ENCODE measurements at regions not wholly inside any gene's neighbourhood (a gene's known extent, or its start where the extent isn't known, plus 50 kb on each side); places are given as distances from the start of the nearest gene placed in this dataset.

- ATAC-seq (no peak), FAIRE-seq (no peak)
- CTCF ChIA-PET, result no interaction called here
Observed at GRCh38 chr6:112835078-112835477, 487.9 kb downstream of the RFPL4B start.

GRCh38 chr6:112839525-112839961 is 492.4 kb downstream of the RFPL4B start:
- POLR2A ChIA-PET, result no interaction called here
- DNase-seq (ENCODE audit: low read depth in 1 of 2, low spot score in 1 of 2) (no peak), ATAC-seq (no peak), FAIRE-seq (no peak)
- Histone ChIP-seq H3K4me3 (no peak overlapping the region), H3K4me2 (no peak overlapping the region), H3K9me3 (no peaks in the 10 kb centered on the region), H3K4me1 (no peaks in the 10 kb centered on the region), H3K27ac (no peak overlapping the region)
- CTCF ChIA-PET, result no interaction called here
- TF ChIP-seq CHD4 (IDR thresholded peaks at IDR 0.05; ENCODE audit: borderline replicate concordance), result no peak
- TF ChIP-seq USF2 (IDR thresholded peaks at IDR 0.05), result no peak
- no peak for TF ChIP-seq HOXA7 (CRISPR knock-in tag; IDR thresholded peaks at IDR 0.05)
- no peak for TF ChIP-seq ZC3H11A (IDR thresholded peaks at IDR 0.05)
- no peak for TF ChIP-seq SREBF2 (IDR thresholded peaks at IDR 0.05)
- no peak for TF ChIP-seq CTCF (IDR thresholded peaks at IDR 0.05)
- TF ChIP-seq ELK1 (IDR thresholded peaks at IDR 0.05; ENCODE audit: low read depth, low read length), result no peak
- no peak for TF ChIP-seq CEBPB (IDR thresholded peaks at IDR 0.05)
- no peak for TF ChIP-seq RAD21 (conservative IDR thresholded peaks at IDR 0.05 in 1 of 2, IDR thresholded peaks at IDR 0.05 in 1 of 2)

More at GRCh38 chr6:112835078-112835477, 487.9 kb downstream of the RFPL4B start:
- POLR2A ChIA-PET, result no interaction called here
- no peak for DNase-seq (ENCODE audit: low read depth in 1 of 2, low spot score in 1 of 2)
- no peak for TF ChIP-seq SREBF2 (IDR thresholded peaks at IDR 0.05)
- TF ChIP-seq RNF2 (IDR thresholded peaks at IDR 0.05; ENCODE audit: borderline replicate concordance, low read depth), result no peak
- no peak for TF ChIP-seq NPAS2 (CRISPR knock-in tag; IDR thresholded peaks at IDR 0.05; ENCODE audit: borderline replicate concordance)
- TF ChIP-seq ZFP36 (IDR thresholded peaks at IDR 0.05; ENCODE audit: borderline replicate concordance, partially characterized antibody), result no peak
- no peak for TF ChIP-seq KDM5A (IDR thresholded peaks at IDR 0.05)
- no peak for TF ChIP-seq NR3C1 (IDR thresholded peaks at IDR 0.05)
- no peak overlapping the region for H3K4me2 ChIP-seq
- H3K4me1 ChIP-seq, result no peaks in the 10 kb centered on the region
- WGBS (ENCODE audit: missing lambda C conversion rate), result 42% methylated on average over 3 of the region's 3 CpGs
- no peaks in the 10 kb centered on the region for H3K9me3 ChIP-seq
- H3K27ac ChIP-seq, result no peak overlapping the region
- no peak overlapping the region for H3K4me3 ChIP-seq

GRCh38 chr6:112841553-112842329 is 494.6 kb downstream of the RFPL4B start:
- WGBS (ENCODE audit: missing lambda C conversion rate), result 59% methylated on average over 4 of the region's 4 CpGs
- H3K4me1 ChIP-seq, result no peaks in the 10 kb centered on the region
- POLR2A ChIA-PET, result no interaction called here
- H3K4me2 ChIP-seq, result no peak overlapping the region
- TF ChIP-seq MYC (IDR thresholded peaks at IDR 0.05; ENCODE audit: borderline replicate concordance, low read length), result no peak
- no peak for TF ChIP-seq CHD2 (IDR thresholded peaks at IDR 0.05; ENCODE audit: low read length, partially characterized antibody)
- no peak for TF ChIP-seq RAD21 (conservative IDR thresholded peaks at IDR 0.05 in 1 of 2, IDR thresholded peaks at IDR 0.05 in 1 of 2)
- no peak for TF ChIP-seq HOXB13 (CRISPR knock-in tag; IDR thresholded peaks at IDR 0.05; ENCODE audit: low read depth)
- no peak for TF ChIP-seq CBX2 (IDR thresholded peaks at IDR 0.05; ENCODE audit: borderline replicate concordance, low read depth)
- no peak for TF ChIP-seq CBX8 (IDR thresholded peaks at IDR 0.05)
- TF ChIP-seq HOXB5 (CRISPR knock-in tag; IDR thresholded peaks at IDR 0.05), result no peak
- no peak for TF ChIP-seq E2F6 (IDR thresholded peaks at IDR 0.05; ENCODE audit: borderline replicate concordance, low read depth)
- TF ChIP-seq ATOH8 (CRISPR knock-in tag; IDR thresholded peaks at IDR 0.05; ENCODE audit: low read depth), result no peak
- TF ChIP-seq CEBPB (IDR thresholded peaks at IDR 0.05), result no peak
- no peak for TF ChIP-seq RNF2 (IDR thresholded peaks at IDR 0.05; ENCODE audit: borderline replicate concordance, low read depth)
- no peak for TF ChIP-seq ZSCAN20 (CRISPR knock-in tag; IDR thresholded peaks at IDR 0.05)
- TF ChIP-seq POLR2AphosphoS2 (conservative IDR thresholded peaks at IDR 0.05; ENCODE audit: low read length), result no peak
- TF ChIP-seq EHF (CRISPR knock-in tag; IDR thresholded peaks at IDR 0.05), result no peak
- TF ChIP-seq ZC3H11A (IDR thresholded peaks at IDR 0.05), result no peak
- no peak for TF ChIP-seq ZFP36 (IDR thresholded peaks at IDR 0.05; ENCODE audit: borderline replicate concordance, partially characterized antibody)
- CTCF ChIA-PET, result no interaction called here
- H3K4me3 ChIP-seq, result no peak overlapping the region
- no peak overlapping the region for H3K27ac ChIP-seq
- no peaks in the 10 kb centered on the region for H3K9me3 ChIP-seq
- DNase-seq (ENCODE audit: low read depth in 1 of 2, low spot score in 1 of 2) (no peak), FAIRE-seq (no peak), ATAC-seq (no peak)

Data from A549 (cell line).